SK-N-SH treated with all-trans-retinoic acid at 6 μM for 48 hours (cell line): ENCODE measurements at regions not wholly inside any gene's neighbourhood (a gene's known extent, or its start where the extent isn't known, plus 50 kb on each side); places are given as distances from the start of the nearest gene placed in this dataset.

ENCODE experiments used
- ATAC-seq: fragments of 200-7000 bp; cut with Tn5 transposase; 3 replicates; pipeline ENCODE4 v1.9.1; 2020; ENCODE audit warnings: mild to moderate bottlenecking, moderate library complexity
- ARNTL ChIP-seq: fragments of 450-650 bp; formaldehyde crosslinking; IDR thresholded peaks from 2 replicates; pipeline ENCODE4 v1.5.0; 2020; ENCODE audit warnings: low read depth, mild to moderate bottlenecking, moderate library complexity, borderline replicate concordance
- CSDC2 ChIP-seq: fragments of 250-450 bp; sonication (Bioruptor Pico); IDR thresholded peaks from 2 replicates; pipeline ENCODE4 v1.5.0; 2020; ENCODE audit warnings: mild to moderate bottlenecking, moderate library complexity
- ESRRG ChIP-seq: fragments of 250-450 bp; sonication (Bioruptor Pico); IDR thresholded peaks from 2 replicates; pipeline ENCODE4 v1.6.1; 2021; ENCODE audit warnings: mild to moderate bottlenecking
- GLIS3 ChIP-seq: fragments of 250-450 bp; sonication (Bioruptor Pico); IDR thresholded peaks from 2 replicates; pipeline ENCODE4 v1.5.0; 2020; ENCODE audit warnings: mild to moderate bottlenecking, moderate library complexity
- RARB ChIP-seq: fragments of 250-450 bp; sonication (Bioruptor Pico); IDR thresholded peaks from 2 replicates; pipeline ENCODE4 v1.8.0; 2021; ENCODE audit warnings: mild to moderate bottlenecking, moderate library complexity
- TCF4 ChIP-seq: fragments of 250-450 bp; sonication (Bioruptor Pico); IDR thresholded peaks from 2 replicates; pipeline ENCODE4 v1.8.0; 2021; ENCODE audit warnings: mild to moderate bottlenecking, moderate library complexity, borderline replicate concordance
- TOX ChIP-seq: fragments of 250-450 bp; sonication (Bioruptor Pico); IDR thresholded peaks from 2 replicates; pipeline ENCODE4 v1.8.0; 2021; ENCODE audit warnings: mild to moderate bottlenecking, moderate library complexity, borderline replicate concordance
- ZC3H10 ChIP-seq: fragments of 250-450 bp; sonication (Bioruptor Pico); IDR thresholded peaks from 2 replicates; pipeline ENCODE4 v1.5.1; 2021; ENCODE audit warnings: mild to moderate bottlenecking, moderate library complexity
- ZFP3 ChIP-seq: fragments of 250-450 bp; sonication (Bioruptor Pico); IDR thresholded peaks from 2 replicates; pipeline ENCODE4 v1.5.0; 2020; ENCODE audit warnings: mild to moderate bottlenecking, moderate library complexity
- ZFP30 ChIP-seq: fragments of 450-650 bp; formaldehyde crosslinking; IDR thresholded peaks from 2 replicates; pipeline ENCODE4 v1.5.0; 2022; ENCODE audit warnings: mild to moderate bottlenecking, moderate library complexity
- ZNF565 ChIP-seq: fragments of 450-650 bp; formaldehyde crosslinking; conservative IDR thresholded peaks from 2 replicates; pipeline ENCODE4 v1.5.0; 2020; ENCODE audit warnings: low read depth, mild to moderate bottlenecking, moderate library complexity
- ZNF8 ChIP-seq: fragments of 450-650 bp; formaldehyde crosslinking; IDR thresholded peaks from 2 replicates; pipeline ENCODE4 v1.5.0; 2020; ENCODE audit warnings: mild to moderate bottlenecking, moderate library complexity
- TF ChIP-seq, protein P1 (sequence below): fragments of 250-450 bp; sonication (Bioruptor Pico); IDR thresholded peaks from 2 replicates; pipeline ENCODE4 v1.5.0; 2020; ENCODE audit warnings: mild to moderate bottlenecking, moderate library complexity
- TF ChIP-seq, protein P2 (sequence below): fragments of 250-450 bp; sonication (Bioruptor Pico); IDR thresholded peaks from 2 replicates; pipeline ENCODE4 v1.5.1; 2020; ENCODE audit warnings: low read depth, mild to moderate bottlenecking, moderate library complexity
- TF ChIP-seq, protein P3 (sequence below): fragments of 250-450 bp; sonication (Bioruptor Pico); IDR thresholded peaks from 2 replicates; pipeline ENCODE4 v1.8.0; 2020; ENCODE audit warnings: mild to moderate bottlenecking, moderate library complexity, borderline replicate concordance
- TF ChIP-seq, protein P4 (sequence below): fragments of 250-450 bp; sonication (Bioruptor Pico); IDR thresholded peaks from 2 replicates; pipeline ENCODE4 v1.5.1; 2021; ENCODE audit warnings: mild to moderate bottlenecking, moderate library complexity
- TF ChIP-seq, protein P5 (sequence below): fragments of 250-450 bp; sonication (Bioruptor Pico); IDR thresholded peaks from 2 replicates; pipeline ENCODE4 v1.8.0; 2021; ENCODE audit warnings: low read depth, mild to moderate bottlenecking, moderate library complexity, borderline replicate concordance

DNA sequence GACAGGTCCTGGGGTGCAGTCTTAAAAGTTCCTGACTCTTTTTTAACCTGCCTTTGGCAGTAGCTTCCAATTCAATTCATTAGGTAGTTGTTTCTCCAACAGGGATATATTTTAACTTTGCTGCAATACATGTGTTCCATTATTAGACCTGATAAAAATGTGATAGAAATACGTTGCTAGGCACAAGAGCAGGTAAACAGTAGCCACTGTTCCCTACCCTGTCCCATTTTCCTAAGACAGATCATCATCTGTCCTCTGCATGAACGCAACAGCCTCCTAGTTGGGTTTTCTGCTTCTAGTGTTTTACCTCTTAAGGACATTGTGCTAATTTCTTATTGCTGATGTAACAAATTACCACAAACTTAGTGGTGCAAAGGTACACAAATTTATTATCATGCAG lies 156.8 kb downstream of the SNAPC1 start (continued):
- TF ChIP-seq, protein P1, sequence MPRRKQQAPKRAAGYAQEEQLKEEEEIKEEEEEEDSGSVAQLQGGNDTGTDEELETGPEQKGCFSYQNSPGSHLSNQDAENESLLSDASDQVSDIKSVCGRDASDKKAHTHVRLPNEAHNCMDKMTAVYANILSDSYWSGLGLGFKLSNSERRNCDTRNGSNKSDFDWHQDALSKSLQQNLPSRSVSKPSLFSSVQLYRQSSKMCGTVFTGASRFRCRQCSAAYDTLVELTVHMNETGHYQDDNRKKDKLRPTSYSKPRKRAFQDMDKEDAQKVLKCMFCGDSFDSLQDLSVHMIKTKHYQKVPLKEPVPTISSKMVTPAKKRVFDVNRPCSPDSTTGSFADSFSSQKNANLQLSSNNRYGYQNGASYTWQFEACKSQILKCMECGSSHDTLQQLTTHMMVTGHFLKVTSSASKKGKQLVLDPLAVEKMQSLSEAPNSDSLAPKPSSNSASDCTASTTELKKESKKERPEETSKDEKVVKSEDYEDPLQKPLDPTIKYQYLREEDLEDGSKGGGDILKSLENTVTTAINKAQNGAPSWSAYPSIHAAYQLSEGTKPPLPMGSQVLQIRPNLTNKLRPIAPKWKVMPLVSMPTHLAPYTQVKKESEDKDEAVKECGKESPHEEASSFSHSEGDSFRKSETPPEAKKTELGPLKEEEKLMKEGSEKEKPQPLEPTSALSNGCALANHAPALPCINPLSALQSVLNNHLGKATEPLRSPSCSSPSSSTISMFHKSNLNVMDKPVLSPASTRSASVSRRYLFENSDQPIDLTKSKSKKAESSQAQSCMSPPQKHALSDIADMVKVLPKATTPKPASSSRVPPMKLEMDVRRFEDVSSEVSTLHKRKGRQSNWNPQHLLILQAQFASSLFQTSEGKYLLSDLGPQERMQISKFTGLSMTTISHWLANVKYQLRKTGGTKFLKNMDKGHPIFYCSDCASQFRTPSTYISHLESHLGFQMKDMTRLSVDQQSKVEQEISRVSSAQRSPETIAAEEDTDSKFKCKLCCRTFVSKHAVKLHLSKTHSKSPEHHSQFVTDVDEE, result no peak
- no peak for TF ChIP-seq ESRRG (CRISPR knock-in tag)
- TF ChIP-seq ARNTL (CRISPR knock-in tag), result no peak
- TF ChIP-seq, protein P2, sequence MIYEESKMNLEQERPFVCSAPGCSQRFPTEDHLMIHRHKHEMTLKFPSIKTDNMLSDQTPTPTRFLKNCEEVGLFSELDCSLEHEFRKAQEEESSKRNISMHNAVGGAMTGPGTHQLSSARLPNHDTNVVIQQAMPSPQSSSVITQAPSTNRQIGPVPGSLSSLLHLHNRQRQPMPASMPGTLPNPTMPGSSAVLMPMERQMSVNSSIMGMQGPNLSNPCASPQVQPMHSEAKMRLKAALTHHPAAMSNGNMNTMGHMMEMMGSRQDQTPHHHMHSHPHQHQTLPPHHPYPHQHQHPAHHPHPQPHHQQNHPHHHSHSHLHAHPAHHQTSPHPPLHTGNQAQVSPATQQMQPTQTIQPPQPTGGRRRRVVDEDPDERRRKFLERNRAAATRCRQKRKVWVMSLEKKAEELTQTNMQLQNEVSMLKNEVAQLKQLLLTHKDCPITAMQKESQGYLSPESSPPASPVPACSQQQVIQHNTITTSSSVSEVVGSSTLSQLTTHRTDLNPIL (CRISPR knock-in tag), result no peak

DNA sequence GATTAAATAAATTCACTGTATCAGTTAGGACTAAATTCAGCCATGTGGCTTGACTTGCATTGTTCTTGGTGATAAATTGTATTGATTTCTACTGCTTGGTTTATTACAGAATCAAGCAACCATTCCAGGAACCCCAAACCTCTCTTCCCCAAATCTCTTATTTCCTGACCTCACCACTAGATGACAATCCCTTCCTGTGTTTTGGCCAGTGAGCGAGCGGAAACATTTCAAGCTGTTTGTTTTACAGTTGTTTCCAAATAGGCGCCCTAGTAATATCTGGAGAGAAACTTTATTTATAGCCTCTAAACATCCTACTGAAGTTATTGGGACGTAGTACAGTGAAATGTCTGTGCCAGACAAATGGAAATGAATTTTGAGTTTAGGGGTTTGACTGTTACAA lies 161.1 kb downstream of the SNAPC1 start:
- ATAC-seq, result no peak
- TF ChIP-seq ZNF565 (no peak), CSDC2 (CRISPR knock-in tag) (no peak), RARB (CRISPR knock-in tag) (no peak), GLIS3 (CRISPR knock-in tag) (no peak), ZNF8 (CRISPR knock-in tag) (no peak)
- TF ChIP-seq, protein P3, sequence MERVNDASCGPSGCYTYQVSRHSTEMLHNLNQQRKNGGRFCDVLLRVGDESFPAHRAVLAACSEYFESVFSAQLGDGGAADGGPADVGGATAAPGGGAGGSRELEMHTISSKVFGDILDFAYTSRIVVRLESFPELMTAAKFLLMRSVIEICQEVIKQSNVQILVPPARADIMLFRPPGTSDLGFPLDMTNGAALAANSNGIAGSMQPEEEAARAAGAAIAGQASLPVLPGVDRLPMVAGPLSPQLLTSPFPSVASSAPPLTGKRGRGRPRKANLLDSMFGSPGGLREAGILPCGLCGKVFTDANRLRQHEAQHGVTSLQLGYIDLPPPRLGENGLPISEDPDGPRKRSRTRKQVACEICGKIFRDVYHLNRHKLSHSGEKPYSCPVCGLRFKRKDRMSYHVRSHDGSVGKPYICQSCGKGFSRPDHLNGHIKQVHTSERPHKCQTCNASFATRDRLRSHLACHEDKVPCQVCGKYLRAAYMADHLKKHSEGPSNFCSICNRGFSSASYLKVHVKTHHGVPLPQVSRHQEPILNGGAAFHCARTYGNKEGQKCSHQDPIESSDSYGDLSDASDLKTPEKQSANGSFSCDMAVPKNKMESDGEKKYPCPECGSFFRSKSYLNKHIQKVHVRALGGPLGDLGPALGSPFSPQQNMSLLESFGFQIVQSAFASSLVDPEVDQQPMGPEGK (CRISPR knock-in tag), result no peak

DNA sequence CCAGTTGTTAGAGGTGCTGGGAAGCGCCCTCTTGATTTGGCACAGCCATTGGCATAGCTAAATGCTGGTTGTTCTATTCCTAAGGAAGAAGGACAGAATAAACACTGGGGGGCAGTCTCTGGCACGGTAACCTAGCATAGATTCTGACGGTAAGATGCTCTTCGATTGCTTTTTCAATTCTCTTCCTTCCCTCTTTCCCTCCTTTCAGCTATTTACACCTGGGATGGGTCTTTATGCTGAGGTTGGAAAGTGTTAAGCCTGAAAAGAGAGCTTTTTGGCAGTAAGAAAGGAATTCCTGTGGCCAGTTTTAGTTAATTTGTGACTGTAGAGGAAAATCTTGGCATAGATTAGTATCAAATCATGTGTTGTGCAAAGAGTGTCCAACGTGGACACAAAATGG lies 162.8 kb downstream of the SNAPC1 start:
- ATAC-seq, result peak; percentile 45; the same call in 2 of the 3 replicates
- TF ChIP-seq, protein P3 (CRISPR knock-in tag), result no peak
- TF ChIP-seq ESRRG (CRISPR knock-in tag) (no peak), GLIS3 (CRISPR knock-in tag) (no peak), ZFP30 (CRISPR knock-in tag) (no peak)

DNA sequence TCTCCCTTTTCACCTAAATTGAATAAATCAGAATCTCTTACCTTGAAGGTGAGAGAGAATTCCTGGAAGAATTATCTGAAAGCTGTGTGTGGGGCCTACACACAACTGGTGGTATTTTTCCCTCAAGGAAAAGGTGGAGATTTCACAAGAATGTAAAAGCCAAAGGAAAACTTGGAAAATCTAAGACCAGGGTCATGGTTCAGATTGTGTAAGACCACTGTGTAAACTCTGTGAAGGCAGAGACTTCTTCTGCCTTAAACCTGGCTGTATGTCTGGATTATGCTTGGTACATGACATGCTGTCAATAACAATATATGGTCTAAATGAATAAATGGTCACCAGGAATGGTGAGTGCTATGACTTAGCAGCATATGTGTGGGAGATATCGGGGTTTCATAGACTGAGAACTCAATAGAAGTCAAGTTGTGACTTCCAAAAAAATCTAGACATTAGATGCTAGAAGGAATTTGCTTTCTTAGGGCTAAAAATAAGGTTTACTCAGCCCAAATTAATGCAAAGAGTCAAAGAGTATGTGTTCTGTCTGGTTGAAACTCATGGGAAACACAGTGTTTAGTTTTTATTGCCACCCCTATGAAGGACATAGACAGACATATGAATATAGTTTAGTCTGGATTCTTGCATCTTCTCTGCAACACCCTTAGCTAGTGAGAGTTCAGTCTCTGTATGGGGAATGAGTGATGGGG lies 163.7 kb downstream of the SNAPC1 start:
- no peak for ATAC-seq
- TF ChIP-seq GLIS3 (CRISPR knock-in tag) (no peak), TOX (CRISPR knock-in tag) (no peak), ZC3H10 (CRISPR knock-in tag) (no peak), ZFP3 (no peak), TCF4 (CRISPR knock-in tag) (no peak), RARB (CRISPR knock-in tag) (no peak)
- TF ChIP-seq, protein P4, sequence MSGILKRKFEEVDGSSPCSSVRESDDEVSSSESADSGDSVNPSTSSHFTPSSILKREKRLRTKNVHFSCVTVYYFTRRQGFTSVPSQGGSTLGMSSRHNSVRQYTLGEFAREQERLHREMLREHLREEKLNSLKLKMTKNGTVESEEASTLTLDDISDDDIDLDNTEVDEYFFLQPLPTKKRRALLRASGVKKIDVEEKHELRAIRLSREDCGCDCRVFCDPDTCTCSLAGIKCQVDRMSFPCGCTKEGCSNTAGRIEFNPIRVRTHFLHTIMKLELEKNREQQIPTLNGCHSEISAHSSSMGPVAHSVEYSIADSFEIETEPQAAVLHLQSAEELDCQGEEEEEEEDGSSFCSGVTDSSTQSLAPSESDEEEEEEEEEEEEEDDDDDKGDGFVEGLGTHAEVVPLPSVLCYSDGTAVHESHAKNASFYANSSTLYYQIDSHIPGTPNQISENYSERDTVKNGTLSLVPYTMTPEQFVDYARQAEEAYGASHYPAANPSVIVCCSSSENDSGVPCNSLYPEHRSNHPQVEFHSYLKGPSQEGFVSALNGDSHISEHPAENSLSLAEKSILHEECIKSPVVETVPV (CRISPR knock-in tag), result no peak
- TF ChIP-seq, protein P5, sequence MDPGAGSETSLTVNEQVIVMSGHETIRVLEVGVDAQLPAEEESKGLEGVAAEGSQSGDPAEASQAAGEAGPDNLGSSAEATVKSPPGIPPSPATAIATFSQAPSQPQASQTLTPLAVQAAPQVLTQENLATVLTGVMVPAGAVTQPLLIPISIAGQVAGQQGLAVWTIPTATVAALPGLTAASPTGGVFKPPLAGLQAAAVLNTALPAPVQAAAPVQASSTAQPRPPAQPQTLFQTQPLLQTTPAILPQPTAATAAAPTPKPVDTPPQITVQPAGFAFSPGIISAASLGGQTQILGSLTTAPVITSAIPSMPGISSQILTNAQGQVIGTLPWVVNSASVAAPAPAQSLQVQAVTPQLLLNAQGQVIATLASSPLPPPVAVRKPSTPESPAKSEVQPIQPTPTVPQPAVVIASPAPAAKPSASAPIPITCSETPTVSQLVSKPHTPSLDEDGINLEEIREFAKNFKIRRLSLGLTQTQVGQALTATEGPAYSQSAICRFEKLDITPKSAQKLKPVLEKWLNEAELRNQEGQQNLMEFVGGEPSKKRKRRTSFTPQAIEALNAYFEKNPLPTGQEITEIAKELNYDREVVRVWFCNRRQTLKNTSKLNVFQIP (CRISPR knock-in tag), result no peak
